Fibroblast of skin of left quadriceps (primary cell): ENCODE measurements at regions not wholly inside any gene's neighbourhood (a gene's known extent, or its start where the extent isn't known, plus 50 kb on each side); places are given as distances from the start of the nearest gene placed in this dataset.
A peak's percentile ranks its signal among the peaks of the same experiment; 100 is the strongest.

Experiments used
- DNase-seq, 2 experiments: peaks; one replicate each; pipeline ENCODE4 v3.0.0-alpha.2; 2013; ENCODE audit warnings: low read depth in 2 of 2

DNA sequence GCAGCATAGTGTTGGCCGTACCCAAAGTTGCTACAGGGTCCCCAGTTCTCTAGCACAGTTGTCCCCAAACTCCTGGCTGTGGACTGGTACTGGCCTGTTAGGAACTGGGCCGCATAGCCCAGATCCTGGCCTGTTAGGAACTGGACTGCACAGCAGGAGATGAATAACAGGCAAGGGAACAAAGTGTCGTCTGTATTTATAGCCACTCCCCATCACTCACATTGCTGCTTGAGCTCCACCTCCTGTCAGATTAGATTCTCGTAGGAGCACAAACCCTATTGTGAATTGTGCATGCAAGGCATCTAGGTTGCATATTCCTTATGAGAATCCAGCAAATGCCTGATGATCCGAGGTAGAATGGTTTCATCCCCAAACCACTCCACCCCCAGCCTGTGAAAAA, 604.0 kb upstream of the LMCD1 start:
- DNase-seq, result no peak

DNA sequence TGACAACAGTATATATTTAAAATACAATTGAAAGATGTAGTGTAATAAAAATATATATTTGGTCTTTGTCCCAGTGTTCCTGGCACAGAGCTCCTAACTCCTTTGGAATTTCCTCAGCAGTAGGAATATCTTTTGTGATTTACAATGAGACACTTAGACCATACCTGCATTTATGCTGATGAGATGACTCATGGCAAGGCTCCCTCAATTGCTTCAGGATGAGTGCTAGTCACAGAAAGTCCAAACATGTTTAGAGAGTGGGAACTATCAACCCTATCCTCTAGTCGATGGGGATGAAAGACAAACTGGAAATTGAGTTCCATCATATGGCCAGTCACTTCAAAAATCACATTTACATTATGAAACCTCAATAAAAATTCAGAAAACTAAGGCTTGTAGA, 588.3 kb upstream of the LMCD1 start:
- no peak for DNase-seq

DNA sequence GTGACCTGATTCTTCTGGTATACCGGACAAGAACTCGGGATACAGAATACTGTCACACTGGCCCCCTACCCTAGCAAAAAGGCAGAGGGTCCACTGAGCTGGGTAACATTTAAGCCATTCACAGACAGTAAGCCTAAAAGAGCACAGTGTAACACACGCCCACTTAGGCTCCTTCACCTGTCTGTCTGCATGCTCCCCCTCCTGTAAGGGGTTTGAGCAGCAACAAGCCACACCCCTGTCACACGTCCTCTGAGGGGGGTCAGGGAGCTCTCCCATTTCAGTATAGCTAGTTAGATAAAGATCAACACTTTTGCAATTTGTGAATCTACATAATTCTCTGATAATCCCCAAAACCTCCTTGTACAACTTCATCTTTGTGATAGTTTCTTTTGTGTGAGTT, 586.3 kb upstream of the LMCD1 start:
- no peak for DNase-seq

DNA sequence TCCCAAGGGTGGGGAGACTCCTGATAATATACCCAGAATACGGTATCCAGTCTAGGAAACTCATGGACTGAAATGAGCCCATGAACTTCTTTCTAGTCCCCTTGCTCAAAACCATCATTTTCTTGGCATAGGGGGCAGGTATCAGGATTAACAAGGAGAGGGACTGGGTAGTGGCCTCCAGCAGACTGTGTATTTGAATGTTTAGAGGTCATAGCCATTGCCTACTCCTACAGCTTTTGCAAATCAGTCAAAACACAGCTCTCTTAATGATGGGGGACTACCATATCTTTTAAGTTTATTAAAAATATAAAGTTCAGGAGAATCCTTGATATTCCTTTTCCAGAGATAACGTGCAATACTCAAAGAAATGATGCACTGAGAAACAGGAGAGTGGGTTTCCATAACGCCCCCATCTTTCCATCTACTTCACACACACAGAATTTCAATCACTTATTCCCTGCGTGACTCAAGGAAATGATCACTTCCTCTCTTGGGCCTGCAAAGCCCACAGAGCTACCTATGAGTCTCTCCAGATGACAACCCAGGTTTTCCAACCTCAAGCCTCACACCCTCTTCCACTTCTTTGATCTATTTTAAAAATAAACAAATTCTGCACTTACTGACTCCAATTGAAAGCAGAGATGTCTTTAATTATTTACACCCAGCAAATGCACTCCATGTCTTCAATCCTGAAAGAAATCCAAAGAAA, 584.0 kb upstream of the LMCD1 start:
- no peak for DNase-seq

DNA sequence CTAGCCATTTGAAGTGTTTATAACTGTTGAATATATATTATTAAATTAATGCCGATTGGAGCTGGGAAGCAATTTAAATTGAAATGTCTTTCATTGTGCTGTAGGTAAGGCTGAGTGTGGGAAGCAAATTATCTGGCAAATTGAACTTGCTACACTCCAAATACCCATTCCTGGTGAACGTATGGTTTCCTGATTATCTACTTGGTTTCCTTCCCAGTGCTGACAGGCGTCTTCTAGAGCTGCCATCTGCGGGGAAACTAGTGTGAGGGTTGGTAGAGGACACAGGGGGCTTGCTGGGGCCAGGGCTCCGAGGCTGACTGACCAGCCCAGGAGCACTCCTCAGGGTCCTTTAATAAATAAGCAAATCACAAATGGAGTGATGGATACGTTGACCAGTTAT, 581.4 kb upstream of the LMCD1 start:
- no peak for DNase-seq

DNA sequence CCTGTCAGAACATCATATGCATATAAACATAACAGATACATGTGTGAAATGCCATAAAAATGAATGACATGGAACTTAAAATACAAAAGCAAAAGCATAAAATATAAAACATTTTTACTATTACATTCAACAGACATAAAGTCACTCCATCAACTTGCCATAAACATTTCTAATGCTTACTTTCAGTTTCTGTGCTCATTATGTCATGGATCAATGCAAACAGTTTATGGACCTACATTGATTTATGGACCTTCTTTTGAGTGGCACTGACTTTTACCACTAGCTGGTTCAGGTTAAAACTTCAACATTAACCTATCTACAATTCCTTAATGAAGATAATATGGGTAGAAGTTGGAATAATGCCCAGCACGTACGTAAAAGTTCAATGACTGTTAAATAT, 577.4 kb upstream of the LMCD1 start:
- DNase-seq, result no peak

DNA sequence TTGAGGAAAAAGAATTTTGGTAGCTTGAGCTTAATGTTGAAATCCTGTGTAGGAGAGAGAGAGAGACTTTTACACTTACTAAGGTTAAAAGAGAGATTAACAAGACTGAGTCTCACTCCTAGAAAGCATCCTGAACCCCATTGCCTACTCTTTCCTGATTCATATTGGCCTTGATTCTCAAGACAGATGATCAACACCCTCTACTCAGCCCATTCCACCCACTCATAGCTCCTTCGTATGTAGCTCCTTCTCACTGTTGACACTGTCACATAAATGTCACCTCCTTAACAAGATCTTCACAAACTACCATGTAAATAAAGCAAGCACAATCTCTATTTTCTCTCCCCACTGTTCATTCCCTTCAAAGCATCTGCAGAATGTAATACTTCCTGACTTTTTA, 574.6 kb upstream of the LMCD1 start:
- DNase-seq, result no peak

DNA sequence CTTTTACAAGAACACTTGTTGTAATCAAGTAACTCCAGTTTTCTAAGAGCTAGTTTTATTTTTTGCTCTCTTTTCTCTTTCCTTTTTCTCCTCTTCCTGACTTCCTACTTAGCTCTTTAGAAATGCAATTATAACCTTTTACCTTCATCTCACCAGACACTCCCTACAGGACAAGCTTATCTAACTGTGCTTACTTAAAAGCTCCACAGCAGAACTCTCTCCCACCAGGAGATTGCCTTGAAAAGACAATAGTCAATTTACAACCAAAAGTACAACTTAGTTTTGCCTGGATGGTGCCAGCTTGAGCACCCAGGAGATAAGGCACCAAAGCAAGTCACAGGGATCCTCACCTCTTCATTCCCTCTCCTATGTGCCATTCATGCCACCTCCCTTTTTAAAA, 573.8 kb upstream of the LMCD1 start:
- no peak for DNase-seq

DNA sequence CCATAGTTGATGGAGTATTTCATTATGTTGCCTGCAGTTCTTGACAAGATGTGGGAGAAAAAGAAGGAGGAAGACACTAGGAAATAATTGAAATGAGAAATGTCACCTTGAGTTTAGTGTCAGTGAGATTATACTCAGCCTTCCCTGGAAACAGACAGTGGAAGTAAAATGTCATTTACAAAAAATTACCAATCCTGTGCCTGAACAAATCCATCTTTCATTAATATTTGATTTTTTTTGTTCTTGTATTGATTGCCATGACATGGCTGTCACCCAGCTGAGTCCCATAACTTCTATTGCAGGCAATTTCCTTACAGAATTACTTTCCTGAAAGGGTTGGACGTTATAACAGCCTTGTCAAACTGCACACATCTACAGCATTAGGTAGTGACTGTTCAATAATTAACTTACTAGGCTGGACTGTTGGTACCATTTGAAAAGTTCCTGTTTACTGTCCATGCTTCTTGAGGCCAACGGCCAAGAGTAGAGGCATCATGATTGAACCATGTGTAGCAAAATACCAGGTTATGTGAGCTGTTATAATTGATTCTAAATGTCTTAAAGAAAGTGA, 572.2 kb upstream of the LMCD1 start:
- DNase-seq, result no peak

DNA sequence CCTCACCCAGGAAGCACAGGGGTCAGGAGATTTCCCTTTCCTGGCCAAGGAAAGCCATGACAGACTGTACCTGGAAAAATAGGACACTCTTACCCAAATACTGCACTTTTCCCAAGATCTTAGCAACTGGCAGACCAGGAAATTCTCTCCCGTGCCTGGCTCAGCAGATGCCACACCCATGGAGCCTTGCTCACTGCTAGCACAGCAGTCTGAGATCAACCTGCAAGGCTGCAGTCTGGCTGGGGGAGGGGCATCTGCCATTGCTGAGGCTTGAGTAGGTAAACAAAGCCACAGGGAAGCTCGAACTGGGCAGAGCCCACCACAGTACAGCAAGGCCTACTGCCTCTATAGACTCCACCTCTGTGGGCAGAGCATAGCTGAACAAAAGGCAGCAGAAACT, 567.3 kb upstream of the LMCD1 start:
- no peak for DNase-seq

DNA sequence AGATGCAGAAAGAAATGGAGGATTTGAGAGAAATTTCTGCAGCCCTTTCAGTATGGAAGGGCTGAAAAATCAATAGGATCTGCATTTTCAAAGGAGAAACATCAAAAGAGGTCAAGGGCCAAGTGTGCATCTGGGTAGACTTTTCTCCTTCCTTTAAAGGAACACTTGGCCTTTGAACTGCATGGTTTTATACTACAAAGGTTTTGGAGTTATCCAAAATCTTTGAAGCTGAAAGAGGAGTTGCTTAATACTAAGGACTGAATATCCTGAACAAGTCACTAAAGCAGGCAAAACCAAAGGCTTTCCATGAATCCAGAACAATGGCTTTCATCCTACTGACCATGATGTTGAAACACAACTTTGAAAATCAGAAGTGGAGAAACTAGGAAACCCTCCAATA, 553.7 kb upstream of the LMCD1 start:
- DNase-seq, result no peak

DNA sequence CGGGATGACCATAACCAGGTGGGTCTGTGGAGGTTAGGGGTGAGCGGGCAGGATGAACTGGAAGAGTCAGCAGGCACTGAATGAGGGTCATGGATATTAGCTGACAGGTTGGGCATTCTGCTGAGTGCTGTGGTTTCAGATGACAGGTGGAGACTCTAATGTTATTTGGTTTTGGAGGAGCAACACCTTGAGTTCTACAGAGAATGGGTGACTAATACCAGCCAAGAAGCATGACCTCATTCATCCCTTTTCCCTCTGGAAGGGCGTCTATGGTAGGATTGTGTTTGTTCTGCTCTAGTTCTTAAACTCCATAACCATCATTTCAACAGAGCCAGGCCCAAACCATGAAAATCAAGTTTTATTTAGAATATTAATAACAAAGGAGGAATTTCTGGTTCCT, 550.7 kb upstream of the LMCD1 start:
- no peak for DNase-seq

DNA sequence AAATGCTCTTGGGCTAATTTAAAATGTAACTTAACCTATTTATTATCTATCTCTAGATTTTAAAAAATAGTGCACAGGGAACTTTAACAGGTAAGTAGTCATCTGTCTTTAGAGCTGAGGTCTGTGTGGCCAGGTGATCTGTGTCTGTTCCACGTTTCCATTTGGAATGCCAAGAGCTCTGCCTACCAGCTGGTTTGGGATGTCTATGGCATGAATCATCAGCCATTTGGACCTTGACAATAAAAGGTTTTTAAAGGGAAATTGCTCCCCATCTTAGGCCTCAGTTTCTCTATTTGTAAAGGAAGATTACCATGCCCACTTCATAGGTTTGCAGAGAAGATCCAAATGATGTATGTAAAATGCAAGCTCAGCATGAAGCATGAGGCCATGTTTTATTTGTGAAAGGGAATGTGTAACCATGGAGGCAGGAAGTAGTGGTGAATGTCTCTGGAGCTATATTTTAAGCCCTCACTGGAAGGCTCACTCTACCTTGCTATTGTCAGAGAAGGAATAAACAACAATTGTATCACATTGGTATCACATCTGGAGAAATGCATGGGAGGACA, 548.1 kb upstream of the LMCD1 start:
- no peak for DNase-seq

DNA sequence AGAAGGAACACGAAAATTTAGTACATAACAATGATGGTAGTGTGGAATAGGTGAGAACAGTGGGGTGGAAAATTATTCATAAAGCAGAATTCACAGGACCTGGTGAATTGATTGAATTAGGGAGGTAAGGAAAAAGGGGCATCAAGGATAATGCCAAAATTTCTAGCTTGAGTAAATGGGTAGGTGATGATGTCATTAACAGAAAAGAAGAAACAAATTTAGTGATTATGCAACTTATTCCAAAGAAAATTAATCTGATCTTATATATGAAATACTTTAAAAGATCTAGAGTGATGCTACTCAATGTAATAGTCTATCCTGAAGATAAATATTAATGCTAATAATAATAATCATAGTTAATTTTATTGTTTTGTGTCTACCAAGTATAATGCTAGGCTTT, 544.6 kb upstream of the LMCD1 start:
- no peak for DNase-seq

DNA sequence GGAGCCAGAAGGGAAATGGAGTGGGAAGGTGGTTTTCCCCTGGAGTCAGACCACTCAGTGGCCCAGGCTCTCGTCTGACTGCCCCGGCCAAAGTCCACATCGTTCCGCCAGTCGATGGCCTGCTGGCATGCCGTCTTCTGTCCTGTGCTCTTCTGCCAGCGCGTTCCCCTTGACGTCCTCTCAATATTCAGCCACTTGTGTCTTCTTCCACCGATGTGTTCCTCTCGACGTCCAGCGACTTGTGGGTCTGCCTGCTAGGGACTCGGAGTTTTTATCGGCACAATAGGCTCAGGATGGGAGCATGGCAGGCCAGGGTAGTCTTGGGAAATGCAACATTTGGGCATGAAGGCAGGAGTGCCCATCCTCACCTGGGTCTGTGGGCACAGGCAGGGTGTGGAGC, 542.5 kb upstream of the LMCD1 start:
- DNase-seq, result no peak

DNA sequence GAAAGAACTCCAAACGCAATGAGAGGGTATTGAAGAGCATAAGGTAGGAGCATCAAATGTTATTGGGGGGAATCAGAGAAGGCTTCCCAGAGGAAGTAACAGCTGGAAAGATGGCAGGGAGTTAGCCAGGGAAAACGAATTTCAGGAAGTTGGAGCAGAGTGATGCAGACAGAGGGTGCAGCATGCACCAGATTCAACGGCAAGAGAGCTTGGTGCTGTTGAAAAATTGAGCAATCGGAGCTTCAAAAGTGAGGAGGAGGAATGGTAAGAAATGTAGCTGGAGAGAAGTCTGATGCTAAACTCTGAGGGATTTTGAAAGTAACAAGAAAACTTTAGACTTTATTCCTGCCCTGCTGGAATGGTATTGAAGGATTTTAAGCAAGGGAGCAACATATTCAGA, 541.0 kb upstream of the LMCD1 start:
- DNase-seq, result no peak

DNA sequence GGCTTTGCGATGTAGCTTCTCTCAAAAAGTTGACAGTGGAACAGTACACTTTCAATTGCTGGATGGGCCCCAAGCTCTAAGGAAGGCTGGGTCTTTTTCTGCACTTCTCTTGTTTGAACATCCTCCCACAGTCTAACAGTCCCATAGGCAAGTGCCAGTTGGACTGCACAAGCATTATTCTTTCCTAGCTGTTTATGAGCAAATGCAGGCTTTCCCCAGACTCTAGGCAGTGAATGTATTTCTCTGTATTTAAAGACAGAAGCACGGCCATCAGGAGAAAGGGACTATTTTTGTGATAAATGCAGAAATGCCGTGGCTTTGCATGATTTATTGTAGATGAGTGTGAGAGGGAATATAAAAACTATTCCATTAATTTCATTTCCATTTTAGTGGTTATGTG, 539.3 kb upstream of the LMCD1 start:
- DNase-seq, result no peak

DNA sequence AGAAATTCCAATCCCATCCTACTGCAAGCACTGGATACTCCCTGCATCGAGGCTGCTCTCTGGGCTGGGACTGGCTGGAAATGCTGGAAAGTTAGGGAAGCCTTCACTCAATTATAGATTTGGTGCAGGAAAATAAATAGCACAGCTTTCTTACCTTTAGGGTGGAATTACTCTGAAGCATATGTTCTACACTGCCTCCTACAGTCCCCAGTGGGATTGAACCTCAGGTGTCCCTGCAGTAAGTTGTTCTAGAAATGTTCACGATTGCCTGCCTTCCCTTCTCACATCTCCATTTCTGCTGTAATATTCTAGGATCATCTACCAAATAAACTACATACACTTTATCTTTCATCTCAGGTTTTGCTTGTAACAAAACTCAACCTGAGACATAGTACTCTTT, 536.7 kb upstream of the LMCD1 start:
- DNase-seq, result no peak

DNA sequence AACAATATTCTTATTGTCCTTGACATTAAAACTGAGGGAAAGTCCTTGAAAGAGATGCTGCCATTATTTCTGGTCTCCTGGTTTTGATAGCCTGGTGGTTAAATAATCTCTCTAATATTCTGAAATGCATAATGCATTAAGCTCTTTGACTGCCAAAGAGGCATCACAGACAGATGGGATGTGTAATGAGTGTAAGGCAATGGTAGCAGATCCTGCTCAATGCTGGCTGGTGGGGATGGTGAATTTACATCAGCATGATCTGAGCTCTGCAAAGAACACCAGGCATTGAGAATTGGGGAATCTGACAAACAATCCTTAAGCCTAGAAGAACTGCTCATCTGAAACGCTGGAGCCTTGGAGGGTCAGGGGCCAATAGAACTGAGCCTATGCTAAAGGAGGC, 528.6 kb upstream of the LMCD1 start:
- DNase-seq, result no peak

DNA sequence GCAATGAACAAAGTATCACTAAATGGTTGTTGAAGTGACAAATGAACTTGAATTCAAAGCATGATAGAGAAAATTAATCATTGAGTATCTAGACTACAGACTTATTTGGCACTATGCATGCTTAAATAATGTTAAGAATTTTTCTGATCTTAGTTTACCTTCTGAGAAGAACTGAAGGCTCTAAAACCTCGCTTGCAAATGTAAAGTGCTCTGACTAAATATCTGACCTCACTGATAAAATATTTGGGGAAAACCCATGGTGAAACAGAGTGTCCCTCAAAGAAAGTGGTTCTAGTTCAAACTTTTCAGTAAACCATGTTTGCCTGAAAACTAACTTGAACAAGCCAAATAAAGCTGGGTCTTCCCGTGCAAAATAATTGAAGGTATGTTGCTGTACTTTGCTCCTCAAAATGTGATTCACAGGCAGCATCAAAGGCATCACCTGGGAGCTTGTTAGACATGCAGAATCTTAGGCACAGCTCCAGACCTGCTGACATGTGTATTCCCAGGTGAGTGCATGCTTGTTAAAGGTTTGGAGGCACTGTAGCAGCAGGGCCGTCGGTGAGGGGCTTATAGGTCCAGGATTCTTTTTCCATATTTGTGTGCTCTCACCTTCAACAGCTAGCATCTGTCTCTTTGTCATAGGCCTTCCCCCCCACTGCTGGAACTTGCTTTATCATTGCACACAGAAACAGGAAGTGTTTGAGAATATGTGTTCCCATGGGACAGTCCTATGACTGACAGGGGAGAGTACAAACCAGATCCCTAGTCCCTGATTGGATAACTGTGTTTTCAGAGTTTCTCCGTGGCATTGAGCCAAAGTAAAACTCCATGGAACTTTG, 524.2 kb upstream of the LMCD1 start:
- peak; percentile 10 to 14 for DNase-seq

DNA sequence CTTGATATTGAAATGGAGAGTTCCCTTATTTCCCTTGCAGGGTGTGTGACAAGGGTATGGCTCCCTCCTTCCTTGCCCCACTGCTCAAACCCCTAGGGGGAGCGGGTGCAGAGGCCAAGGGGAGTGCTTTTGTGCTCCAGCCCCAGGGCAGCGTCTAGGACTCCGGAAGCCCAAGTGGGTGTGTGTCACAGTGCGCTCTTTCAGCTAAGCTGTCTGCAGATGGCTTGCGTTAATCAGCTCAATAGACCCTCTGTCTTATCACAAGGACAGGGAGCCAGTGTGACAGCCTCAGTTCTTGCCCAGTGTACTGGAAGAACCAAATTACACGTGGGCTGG, 523.6 kb upstream of the LMCD1 start:
- no peak for DNase-seq

DNA sequence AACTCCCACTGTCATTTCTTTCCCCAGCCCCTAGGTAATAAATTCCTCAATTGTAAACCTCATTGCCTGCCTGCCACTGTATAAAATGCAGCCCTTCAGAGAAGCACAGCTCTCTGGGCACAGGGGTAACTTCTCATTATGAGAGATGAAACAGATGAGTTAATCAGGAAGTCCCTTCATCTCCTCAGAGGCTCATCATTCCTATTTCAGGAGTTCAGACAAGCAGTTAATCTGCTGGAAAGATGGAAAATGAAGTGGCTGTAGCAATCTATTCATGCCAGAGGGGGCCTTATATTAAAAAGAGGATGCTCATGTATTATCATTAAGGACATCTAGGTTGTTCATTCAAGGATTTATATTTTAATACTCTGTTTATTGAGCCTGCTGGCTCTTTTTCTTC, 519.5 kb upstream of the LMCD1 start:
- DNase-seq, result no peak

DNA sequence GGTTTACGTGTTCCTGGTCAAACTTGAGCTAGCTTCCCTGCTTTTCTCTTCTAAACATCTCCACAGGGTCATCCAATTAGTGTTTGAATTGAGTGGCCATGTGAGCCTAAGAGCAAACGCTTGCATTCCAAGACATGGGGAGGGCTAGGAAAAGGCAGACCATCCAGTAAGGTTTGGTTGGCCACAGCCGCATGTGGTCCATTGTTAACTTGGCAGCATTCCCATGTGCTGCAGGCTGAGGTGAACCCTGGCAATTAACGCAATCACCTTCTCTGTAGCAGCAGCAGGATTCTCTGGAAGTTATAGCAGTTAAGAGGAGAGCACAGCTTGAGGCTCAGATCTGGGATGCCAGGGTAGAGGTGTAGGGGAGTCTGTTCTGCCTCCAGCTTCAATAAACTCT, 502.2 kb upstream of the LMCD1 start:
- no peak for DNase-seq
